ENCODE measurements at regions not wholly inside any gene's neighbourhood (a gene's known extent, or its start where the extent isn't known, plus 50 kb on each side); places are given as distances from the start of the nearest gene placed in this dataset.

DNA sequence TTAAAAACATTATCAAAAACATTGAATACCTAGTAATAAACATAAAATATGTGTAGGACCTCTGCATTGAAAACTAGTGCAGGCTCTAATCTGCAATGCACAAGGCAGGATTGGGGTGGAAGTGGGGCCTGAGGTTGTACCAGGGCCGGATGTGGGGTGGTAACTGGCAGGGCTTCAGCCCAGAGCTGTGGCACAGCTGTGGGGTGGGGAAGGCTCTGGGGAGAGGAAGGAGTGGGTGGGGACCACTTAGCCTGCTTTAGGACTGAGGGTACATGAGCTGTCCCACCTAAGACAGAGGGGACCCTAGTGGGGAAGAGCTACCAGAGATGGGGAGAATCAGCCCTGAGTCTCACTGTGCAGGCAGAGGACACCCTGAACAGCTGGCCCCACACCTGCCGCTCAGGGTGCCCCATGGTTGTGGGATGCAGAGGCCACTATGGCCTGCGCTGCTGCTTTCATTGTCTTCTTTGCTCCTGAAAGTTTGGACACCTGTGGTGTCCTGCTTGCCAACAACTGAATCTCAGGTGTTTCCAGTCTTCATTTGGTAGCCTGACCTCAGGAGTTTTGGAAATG, 311.4 kb downstream of the TLE4 start:
- TF ChIP-seq, protein P1, sequence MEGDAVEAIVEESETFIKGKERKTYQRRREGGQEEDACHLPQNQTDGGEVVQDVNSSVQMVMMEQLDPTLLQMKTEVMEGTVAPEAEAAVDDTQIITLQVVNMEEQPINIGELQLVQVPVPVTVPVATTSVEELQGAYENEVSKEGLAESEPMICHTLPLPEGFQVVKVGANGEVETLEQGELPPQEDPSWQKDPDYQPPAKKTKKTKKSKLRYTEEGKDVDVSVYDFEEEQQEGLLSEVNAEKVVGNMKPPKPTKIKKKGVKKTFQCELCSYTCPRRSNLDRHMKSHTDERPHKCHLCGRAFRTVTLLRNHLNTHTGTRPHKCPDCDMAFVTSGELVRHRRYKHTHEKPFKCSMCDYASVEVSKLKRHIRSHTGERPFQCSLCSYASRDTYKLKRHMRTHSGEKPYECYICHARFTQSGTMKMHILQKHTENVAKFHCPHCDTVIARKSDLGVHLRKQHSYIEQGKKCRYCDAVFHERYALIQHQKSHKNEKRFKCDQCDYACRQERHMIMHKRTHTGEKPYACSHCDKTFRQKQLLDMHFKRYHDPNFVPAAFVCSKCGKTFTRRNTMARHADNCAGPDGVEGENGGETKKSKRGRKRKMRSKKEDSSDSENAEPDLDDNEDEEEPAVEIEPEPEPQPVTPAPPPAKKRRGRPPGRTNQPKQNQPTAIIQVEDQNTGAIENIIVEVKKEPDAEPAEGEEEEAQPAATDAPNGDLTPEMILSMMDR (IDR thresholded peaks at IDR 0.05), result no peak
- TF ChIP-seq POLR2A (IDR thresholded peaks at IDR 0.05), result no peak

All from adrenal gland (tissue), 5 donors.